ENCODE measurements at regions not wholly inside any gene's neighbourhood (a gene's known extent, or its start where the extent isn't known, plus 50 kb on each side); places are given as distances from the start of the nearest gene placed in this dataset.

- H3K27ac ChIP-seq (ENCODE audit: low read length), result no peak overlapping the region
- intact Hi-C loops (cut with micrococcal nuclease; ENCODE audit: unreplicated experiment), result no loop called here
These were observed 157.2 kb upstream of the CARD18 start for GRCh38 chr11:105296806-105297205.

DNA sequence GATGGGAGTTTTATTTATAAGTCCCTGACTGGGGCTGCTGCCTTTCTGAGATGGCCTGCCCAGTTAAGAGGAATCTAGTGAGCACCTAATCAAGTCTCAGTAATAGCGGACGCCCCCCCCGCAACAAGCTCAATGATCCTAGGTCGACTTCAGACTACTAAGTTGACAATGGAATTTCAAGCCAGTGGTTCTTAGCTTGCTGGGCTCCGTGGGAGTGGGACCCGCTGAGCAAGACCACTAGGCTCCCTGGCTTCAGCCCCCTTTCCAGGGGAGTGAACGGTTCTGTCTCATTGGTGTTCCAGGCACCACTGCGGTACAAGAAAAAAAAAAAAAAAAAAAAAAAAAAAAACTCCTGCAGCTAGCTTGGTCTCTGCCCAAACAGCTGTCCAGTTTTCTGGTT, 156.8 kb upstream of the CARD18 start:
- Histone ChIP-seq H3K27ac (ENCODE audit: low read length) (no peak overlapping the region), H3K9me3 (ENCODE audit: control insufficient read depth, insufficient read depth, low read depth, low read length) (no peaks in the 10 kb centered on the region), H3K27me3 (ENCODE audit: control insufficient read depth, insufficient read depth, low read length) (no peaks in the 10 kb centered on the region), H3K36me3 (ENCODE audit: control insufficient read depth, insufficient read depth, low read length) (no peaks in the 10 kb centered on the region), H3K4me3 (ENCODE audit: low read depth in 2 of 2, low read length in 2 of 2) (no peak overlapping the region), H3K4me1 (ENCODE audit: control insufficient read depth, insufficient read depth, low read length) (no peaks in the 10 kb centered on the region)
- no TSS peak for BruUV-seq (replicated peaks)
- intact Hi-C loops (cut with micrococcal nuclease; ENCODE audit: unreplicated experiment) (no loop called here), in situ Hi-C loops (cut with HindIII; ENCODE audit: low pct_unique_long_range_greater_than_20kb, low sequenced_read_pairs) (no loop called here)
- no peak for DNase-seq (ENCODE audit: low read depth, low spot score)
- ChIA-PET CTCF (no interaction called here), POLR2A (no interaction called here)
- TF ChIP-seq REST (IDR thresholded peaks at IDR 0.05; ENCODE audit: insufficient read depth in 1 of 2, low read depth in 2 of 2, low read length in 1 of 2) (no peak), TCF7L2 (IDR thresholded peaks at IDR 0.05; ENCODE audit: low read depth, low read length) (no peak), SIN3A (IDR thresholded peaks at IDR 0.05; ENCODE audit: borderline replicate concordance, insufficient read depth, low read depth, low read length) (no peak), POLR2AphosphoS5 (IDR thresholded peaks at IDR 0.05; ENCODE audit: low read depth, low read length) (no peak)
- TF ChIP-seq, protein P1, sequence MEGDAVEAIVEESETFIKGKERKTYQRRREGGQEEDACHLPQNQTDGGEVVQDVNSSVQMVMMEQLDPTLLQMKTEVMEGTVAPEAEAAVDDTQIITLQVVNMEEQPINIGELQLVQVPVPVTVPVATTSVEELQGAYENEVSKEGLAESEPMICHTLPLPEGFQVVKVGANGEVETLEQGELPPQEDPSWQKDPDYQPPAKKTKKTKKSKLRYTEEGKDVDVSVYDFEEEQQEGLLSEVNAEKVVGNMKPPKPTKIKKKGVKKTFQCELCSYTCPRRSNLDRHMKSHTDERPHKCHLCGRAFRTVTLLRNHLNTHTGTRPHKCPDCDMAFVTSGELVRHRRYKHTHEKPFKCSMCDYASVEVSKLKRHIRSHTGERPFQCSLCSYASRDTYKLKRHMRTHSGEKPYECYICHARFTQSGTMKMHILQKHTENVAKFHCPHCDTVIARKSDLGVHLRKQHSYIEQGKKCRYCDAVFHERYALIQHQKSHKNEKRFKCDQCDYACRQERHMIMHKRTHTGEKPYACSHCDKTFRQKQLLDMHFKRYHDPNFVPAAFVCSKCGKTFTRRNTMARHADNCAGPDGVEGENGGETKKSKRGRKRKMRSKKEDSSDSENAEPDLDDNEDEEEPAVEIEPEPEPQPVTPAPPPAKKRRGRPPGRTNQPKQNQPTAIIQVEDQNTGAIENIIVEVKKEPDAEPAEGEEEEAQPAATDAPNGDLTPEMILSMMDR (IDR thresholded peaks at IDR 0.05), result no peak
- ATAC-seq, result no peak

More at GRCh38 chr11:105296806-105297205, 157.2 kb upstream of the CARD18 start:
- ATAC-seq (no peak), DNase-seq (ENCODE audit: low read depth, low spot score) (no peak)
- no peaks in the 10 kb centered on the region for H3K4me1 ChIP-seq (ENCODE audit: control insufficient read depth, insufficient read depth, low read length)
- CTCF ChIA-PET, result no interaction called here
- no peaks in the 10 kb centered on the region for H3K36me3 ChIP-seq (ENCODE audit: control insufficient read depth, insufficient read depth, low read length)
- H3K27me3 ChIP-seq (ENCODE audit: control insufficient read depth, insufficient read depth, low read length), result no peaks in the 10 kb centered on the region
- TF ChIP-seq POLR2AphosphoS5 (IDR thresholded peaks at IDR 0.05; ENCODE audit: low read depth, low read length) (no peak), TCF7L2 (IDR thresholded peaks at IDR 0.05; ENCODE audit: low read depth, low read length) (no peak), SIN3A (IDR thresholded peaks at IDR 0.05; ENCODE audit: borderline replicate concordance, insufficient read depth, low read depth, low read length) (no peak), REST (IDR thresholded peaks at IDR 0.05; ENCODE audit: insufficient read depth in 1 of 2, low read depth in 2 of 2, low read length in 1 of 2) (no peak)
- TF ChIP-seq, protein P1 (IDR thresholded peaks at IDR 0.05), result no peak
- H3K4me3 ChIP-seq (ENCODE audit: low read depth in 2 of 2, low read length in 2 of 2), result no peak overlapping the region
- POLR2A ChIA-PET, result no interaction called here
- H3K9me3 ChIP-seq (ENCODE audit: control insufficient read depth, insufficient read depth, low read depth, low read length), result no peaks in the 10 kb centered on the region
- no TSS peak for BruUV-seq (replicated peaks)
- in situ Hi-C loops (cut with HindIII; ENCODE audit: low pct_unique_long_range_greater_than_20kb, low sequenced_read_pairs), result no loop called here
